ENCODE measurements at regions not wholly inside any gene's neighbourhood (a gene's known extent, or its start where the extent isn't known, plus 50 kb on each side); places are given as distances from the start of the nearest gene placed in this dataset.

- TF ChIP-seq NR2F2 (IDR thresholded peaks at IDR 0.05) (no peak), MAX (IDR thresholded peaks at IDR 0.05) (no peak), GABPA (IDR thresholded peaks at IDR 0.05 in 1 of 2, conservative IDR thresholded peaks at IDR 0.05 in 1 of 2) (no peak), SP1 (IDR thresholded peaks at IDR 0.05) (no peak), CTCF (IDR thresholded peaks at IDR 0.05; ENCODE audit: low read depth, low read length, missing input control) (no peak)
- Histone ChIP-seq H3K9ac (ENCODE audit: low read depth in 1 of 2, low read length in 2 of 2) (no peak overlapping the region), H3K27me3 (ENCODE audit: control insufficient read depth in 4 of 4, insufficient read depth in 4 of 4, low read length in 3 of 4) (no peaks in the 10 kb centered on the region), H3K36me3 (ENCODE audit: control insufficient read depth in 4 of 4, insufficient read depth in 3 of 4, low read depth in 1 of 4, low read length in 3 of 4) (no peaks in the 10 kb centered on the region), H3K27ac (ENCODE audit: low read depth in 1 of 2, low read length in 2 of 2) (no peak overlapping the region), H3K9me3 (ENCODE audit: control insufficient read depth in 4 of 4, low read length in 3 of 4) (no peaks in the 10 kb centered on the region), H3K4me1 (ENCODE audit: control insufficient read depth in 4 of 4, insufficient read depth in 4 of 4, low read length in 3 of 4) (no peaks in the 10 kb centered on the region), H3K4me3 (ENCODE audit: low read depth in 1 of 3, low read length in 3 of 3) (no peak overlapping the region)
- no peak for DNase-seq (ENCODE audit: low spot score)
- 94% methylated on average over 1 of the region's 1 CpG for WGBS
Observed at GRCh38 chr3:74673326-74673725, 58.9 kb upstream of the CNTN3 start.

GRCh38 chr3:74664606-74665005 is 50.1 kb upstream of the CNTN3 start:
- WGBS, result 79% methylated on average over 3 of the region's 3 CpGs
- H3K27me3 ChIP-seq (ENCODE audit: control insufficient read depth in 4 of 4, insufficient read depth in 4 of 4, low read length in 3 of 4), result no peaks in the 10 kb centered on the region
- TF ChIP-seq CTCF (IDR thresholded peaks at IDR 0.05; ENCODE audit: low read depth, low read length, missing input control) (no peak), EGR1 (IDR thresholded peaks at IDR 0.05; ENCODE audit: low read depth in 2 of 2) (no peak), ATF3 (IDR thresholded peaks at IDR 0.05) (no peak), HNF4A (conservative IDR thresholded peaks at IDR 0.05) (no peak), RAD21 (IDR thresholded peaks at IDR 0.05) (no peak), GABPA (IDR thresholded peaks at IDR 0.05 in 1 of 2, conservative IDR thresholded peaks at IDR 0.05 in 1 of 2) (no peak), ZBTB33 (IDR thresholded peaks at IDR 0.05) (no peak), RXRA (IDR thresholded peaks at IDR 0.05) (no peak), JUND (IDR thresholded peaks at IDR 0.05) (no peak), HNF4G (IDR thresholded peaks at IDR 0.05) (no peak), MAX (IDR thresholded peaks at IDR 0.05) (no peak), FOXA2 (IDR thresholded peaks at IDR 0.05) (no peak), TAF1 (conservative IDR thresholded peaks at IDR 0.05) (no peak), FOXA1 (IDR thresholded peaks at IDR 0.05) (no peak), YY1 (IDR thresholded peaks at IDR 0.05) (no peak), NR2F2 (IDR thresholded peaks at IDR 0.05) (no peak), REST (IDR thresholded peaks at IDR 0.05) (no peak), SP1 (IDR thresholded peaks at IDR 0.05) (no peak)
- H3K9me3 ChIP-seq (ENCODE audit: control insufficient read depth in 4 of 4, low read length in 3 of 4), result peaks cover 0 to 8% (median 6%) of the 10 kb centered on the region in 4 donors
- no peak overlapping the region for H3K27ac ChIP-seq (ENCODE audit: low read depth in 1 of 2, low read length in 2 of 2)
- no peak for DNase-seq (ENCODE audit: low spot score)
- no peak overlapping the region for H3K9ac ChIP-seq (ENCODE audit: low read depth in 1 of 2, low read length in 2 of 2)
- H3K36me3 ChIP-seq (ENCODE audit: control insufficient read depth in 4 of 4, insufficient read depth in 3 of 4, low read depth in 1 of 4, low read length in 3 of 4), result no peaks in the 10 kb centered on the region
- no peak overlapping the region for H3K4me3 ChIP-seq (ENCODE audit: low read depth in 1 of 3, low read length in 3 of 3)
- no peaks in the 10 kb centered on the region for H3K4me1 ChIP-seq (ENCODE audit: control insufficient read depth in 4 of 4, insufficient read depth in 4 of 4, low read length in 3 of 4)

Measured in liver (tissue), 8 donors.